ENCODE measurements at regions not wholly inside any gene's neighbourhood (a gene's known extent, or its start where the extent isn't known, plus 50 kb on each side); places are given as distances from the start of the nearest gene placed in this dataset.
"Not testable (repeated sequence)": the region's sequence is repeated elsewhere in the genome, so short reads cannot be mapped to it uniquely, and the experiment has no call there.

DNA sequence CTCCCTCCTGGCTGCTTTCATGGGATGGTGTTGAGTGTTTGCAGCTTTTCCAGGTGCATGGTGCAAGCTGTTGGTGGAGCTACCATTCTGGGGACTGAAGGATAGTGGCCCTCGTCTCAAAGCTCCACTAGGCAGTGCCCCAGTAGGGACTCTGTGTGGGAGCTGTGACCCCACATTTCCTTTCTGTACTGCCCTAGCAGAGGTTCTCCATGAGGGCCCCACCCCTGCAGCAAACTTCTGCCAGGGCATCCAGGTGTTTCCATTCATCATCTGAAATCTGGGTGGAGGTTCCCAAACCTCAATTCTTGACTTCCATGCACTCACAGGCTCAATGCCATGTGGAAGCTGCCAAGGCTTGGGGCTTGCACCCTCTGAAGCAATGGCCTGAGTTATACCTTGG is 72.7 kb upstream of the S1PR3 start:
- not testable (repeated sequence) for ATAC-seq, H3K4me3 Mint-ChIP-seq, H3K27ac Mint-ChIP-seq, H3K36me3 Mint-ChIP-seq, H3K27me3 Mint-ChIP-seq
- Mint-ChIP-seq H3K4me1 (peaks cover 15% of the 10 kb centered on the region), H3K9me3 (peaks cover 12% of the 10 kb centered on the region)

DNA sequence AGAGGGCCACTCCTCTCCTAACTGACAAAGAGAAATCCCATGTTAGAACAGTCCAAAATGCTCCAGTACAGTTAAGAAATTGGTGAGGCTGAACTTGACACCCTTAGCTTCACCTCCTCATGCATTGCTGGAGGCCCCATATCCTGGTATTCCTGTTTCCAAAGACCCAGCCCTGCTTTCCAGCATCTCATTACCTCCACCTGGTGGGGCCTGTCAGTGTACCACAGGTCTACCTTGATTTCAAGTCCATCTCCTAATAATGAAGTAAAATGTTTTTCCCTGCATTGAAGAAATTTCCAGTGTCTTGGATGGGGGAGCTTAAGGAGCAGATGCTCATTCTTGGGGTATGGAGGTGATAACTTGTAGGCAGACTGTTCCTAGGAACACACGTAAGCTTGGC is 70.6 kb upstream of the S1PR3 start:
- no peaks in the 10 kb centered on the region for H3K36me3 Mint-ChIP-seq
- no peak for ATAC-seq
- peaks cover 3% of the 10 kb centered on the region for H3K27me3 Mint-ChIP-seq
- no peak overlapping the region for H3K27ac Mint-ChIP-seq
- peaks cover 12% of the 10 kb centered on the region for H3K9me3 Mint-ChIP-seq
- H3K4me1 Mint-ChIP-seq: peaks cover 15% of the 10 kb centered on the region
- no peak overlapping the region for H3K4me3 Mint-ChIP-seq

- Mint-ChIP-seq H3K36me3 (no peaks in the 10 kb centered on the region), H3K9me3 (peaks cover 9% of the 10 kb centered on the region), H3K4me3 (no peak overlapping the region), H3K27me3 (peaks cover 8% of the 10 kb centered on the region), H3K4me1 (peaks cover 15% of the 10 kb centered on the region), H3K27ac (no peak overlapping the region)
- peak; percentile 62 for ATAC-seq
These were observed 69.2 kb upstream of the S1PR3 start for GRCh38 chr9:88922091-88922490.

DNA sequence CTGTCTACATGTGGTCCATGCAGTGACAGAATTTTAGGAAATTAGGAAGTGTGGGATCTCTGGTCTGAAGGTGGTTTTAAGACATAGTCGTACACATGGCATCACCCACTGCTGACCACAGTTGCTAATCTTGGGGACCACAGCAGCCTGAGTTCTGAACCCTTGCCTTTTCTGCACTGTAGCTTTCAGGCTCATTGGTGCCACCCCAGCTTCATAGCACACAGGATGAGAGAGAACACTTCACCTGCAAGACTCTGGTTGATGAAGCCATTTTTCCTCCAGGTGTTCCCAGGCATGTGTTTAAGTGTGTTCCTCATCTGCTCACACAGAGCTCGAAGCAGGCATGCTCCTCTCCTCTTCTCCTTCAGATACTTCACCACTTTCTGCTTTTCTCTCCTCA is 68.2 kb upstream of the S1PR3 start:
- Mint-ChIP-seq H3K9me3 (peaks cover 7% of the 10 kb centered on the region), H3K27me3 (peaks cover 8% of the 10 kb centered on the region), H3K4me1 (peaks cover 21% of the 10 kb centered on the region), H3K27ac (no peak overlapping the region), H3K4me3 (no peak overlapping the region), H3K36me3 (no peaks in the 10 kb centered on the region)
- no peak for ATAC-seq

DNA sequence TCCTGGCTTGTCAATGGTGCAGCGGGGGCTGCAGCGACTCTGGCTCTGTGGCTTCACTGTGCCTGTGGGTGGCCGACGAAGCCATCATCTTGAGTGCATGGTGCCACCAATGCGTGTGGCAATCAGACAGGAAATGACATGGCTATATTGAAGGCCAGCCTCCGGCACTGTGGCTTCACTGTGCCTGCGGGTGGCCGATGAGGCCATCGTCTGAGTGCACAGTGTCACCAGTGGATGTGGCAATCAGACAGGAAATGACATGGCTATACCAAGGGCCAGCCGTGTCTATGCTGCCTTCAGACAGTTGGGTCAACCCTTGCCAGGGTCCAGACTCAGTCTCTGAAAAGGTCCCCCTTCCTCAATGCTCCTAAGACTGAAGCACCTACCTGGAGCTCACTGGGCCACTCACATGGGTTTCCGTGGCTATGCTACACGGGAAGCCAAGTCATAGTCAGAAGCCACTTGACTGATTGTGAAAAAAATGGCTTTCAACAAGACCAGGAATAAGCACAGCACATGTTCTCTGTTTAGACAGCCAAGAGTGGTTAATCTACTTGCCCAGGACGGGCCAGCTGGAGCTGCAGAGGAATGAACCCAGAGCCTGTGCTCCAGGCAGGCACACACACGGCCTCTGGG is 67.5 kb upstream of the S1PR3 start:
- Mint-ChIP-seq H3K9me3 (peaks cover 6% of the 10 kb centered on the region), H3K27ac (no peak overlapping the region), H3K4me1 (peaks cover 21% of the 10 kb centered on the region), H3K4me3 (no peak overlapping the region), H3K27me3 (peaks cover 8% of the 10 kb centered on the region), H3K36me3 (no peaks in the 10 kb centered on the region)
- ATAC-seq: no peak

- no peaks in the 10 kb centered on the region for H3K9me3 Mint-ChIP-seq
- H3K4me1 Mint-ChIP-seq: peaks cover 21% of the 10 kb centered on the region
- no peak overlapping the region for H3K4me3 Mint-ChIP-seq
- H3K27ac Mint-ChIP-seq: no peak overlapping the region
- no peaks in the 10 kb centered on the region for H3K36me3 Mint-ChIP-seq
- ATAC-seq: no peak
- H3K27me3 Mint-ChIP-seq: peaks cover 8% of the 10 kb centered on the region
These were observed 65.8 kb upstream of the S1PR3 start for GRCh38 chr9:88925481-88925880.

DNA sequence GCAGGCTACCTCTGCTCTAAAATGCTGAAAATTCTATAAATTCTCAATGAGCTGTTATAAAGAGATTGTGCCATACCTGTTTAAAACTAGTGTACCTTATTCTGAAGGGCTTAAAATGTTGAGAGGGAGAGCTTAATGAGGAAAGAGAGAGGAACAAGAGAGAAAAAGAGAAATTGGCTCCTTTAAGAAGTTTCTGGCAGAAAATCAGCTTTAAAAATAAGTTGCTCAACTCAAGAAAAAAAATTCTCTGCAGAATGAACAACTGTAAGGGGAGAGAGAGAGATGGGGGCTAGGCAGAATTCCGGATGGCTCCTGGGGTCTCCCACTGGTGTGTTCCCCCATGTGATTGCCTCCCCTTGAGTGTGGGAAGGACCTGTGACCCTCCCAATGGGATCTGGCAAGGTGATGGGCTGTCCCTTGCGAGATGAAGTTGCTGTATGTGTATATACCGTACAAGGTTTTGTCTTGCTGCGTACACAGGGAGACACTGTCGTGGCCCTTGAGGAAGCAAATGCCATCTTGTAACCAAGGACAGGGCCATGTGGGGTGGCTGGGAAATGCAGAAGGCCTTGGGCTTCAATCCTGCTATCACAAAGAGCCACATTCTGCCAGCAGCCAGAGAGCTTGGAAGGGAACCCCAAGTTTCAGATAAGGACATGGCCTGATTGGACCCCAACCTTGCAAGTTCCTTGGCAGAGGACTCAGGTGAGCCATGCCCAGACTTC is 64.3 kb upstream of the S1PR3 start:
- Mint-ChIP-seq H3K27ac (no peak overlapping the region), H3K36me3 (no peaks in the 10 kb centered on the region), H3K4me1 (peaks cover 18% of the 10 kb centered on the region), H3K9me3 (peaks cover 4% of the 10 kb centered on the region), H3K4me3 (no peak overlapping the region), H3K27me3 (peaks cover 8% of the 10 kb centered on the region)
- no peak for ATAC-seq

GRCh38 chr9:88927510-88927909 is 63.8 kb upstream of the S1PR3 start:
- Mint-ChIP-seq H3K27ac (no peak overlapping the region), H3K4me3 (no peak overlapping the region), H3K9me3 (peaks cover 6% of the 10 kb centered on the region), H3K27me3 (peaks cover 8% of the 10 kb centered on the region), H3K36me3 (no peaks in the 10 kb centered on the region), H3K4me1 (peaks cover 12% of the 10 kb centered on the region)
- peak; percentile 69 for ATAC-seq

- Mint-ChIP-seq H3K36me3 (no peaks in the 10 kb centered on the region), H3K9me3 (peaks cover 6% of the 10 kb centered on the region), H3K4me1 (peaks cover 6% of the 10 kb centered on the region), H3K27me3 (peaks cover 17% of the 10 kb centered on the region), H3K27ac (no peak overlapping the region), H3K4me3 (no peak overlapping the region)
- ATAC-seq: no peak
These were observed 60.6 kb upstream of the S1PR3 start for GRCh38 chr9:88930716-88931115.

DNA sequence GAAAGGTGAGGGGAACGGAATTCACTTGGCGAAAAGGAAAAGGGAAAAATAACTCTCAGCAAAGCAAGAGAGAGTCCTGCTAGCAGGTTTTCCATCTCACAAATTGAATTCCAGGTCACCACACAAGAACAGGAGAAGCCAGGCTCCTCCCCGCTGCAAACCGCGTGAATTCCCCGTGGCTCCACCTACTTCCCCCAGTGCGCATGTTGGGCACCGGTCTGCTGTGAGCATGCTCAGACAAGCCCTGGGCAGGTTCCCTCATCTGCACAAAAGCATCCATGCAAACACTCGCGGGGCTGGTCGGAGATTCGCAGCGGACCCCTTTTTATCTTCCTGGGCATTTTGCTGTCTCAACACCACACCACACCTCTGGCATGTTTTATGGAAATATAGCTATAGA is 58.5 kb upstream of the S1PR3 start:
- Mint-ChIP-seq H3K4me1 (peaks cover under 1% of the 10 kb centered on the region), H3K4me3 (no peak overlapping the region), H3K9me3 (peaks cover 6% of the 10 kb centered on the region), H3K27me3 (peaks cover 13% of the 10 kb centered on the region), H3K27ac (no peak overlapping the region), H3K36me3 (no peaks in the 10 kb centered on the region)
- ATAC-seq: no peak

DNA sequence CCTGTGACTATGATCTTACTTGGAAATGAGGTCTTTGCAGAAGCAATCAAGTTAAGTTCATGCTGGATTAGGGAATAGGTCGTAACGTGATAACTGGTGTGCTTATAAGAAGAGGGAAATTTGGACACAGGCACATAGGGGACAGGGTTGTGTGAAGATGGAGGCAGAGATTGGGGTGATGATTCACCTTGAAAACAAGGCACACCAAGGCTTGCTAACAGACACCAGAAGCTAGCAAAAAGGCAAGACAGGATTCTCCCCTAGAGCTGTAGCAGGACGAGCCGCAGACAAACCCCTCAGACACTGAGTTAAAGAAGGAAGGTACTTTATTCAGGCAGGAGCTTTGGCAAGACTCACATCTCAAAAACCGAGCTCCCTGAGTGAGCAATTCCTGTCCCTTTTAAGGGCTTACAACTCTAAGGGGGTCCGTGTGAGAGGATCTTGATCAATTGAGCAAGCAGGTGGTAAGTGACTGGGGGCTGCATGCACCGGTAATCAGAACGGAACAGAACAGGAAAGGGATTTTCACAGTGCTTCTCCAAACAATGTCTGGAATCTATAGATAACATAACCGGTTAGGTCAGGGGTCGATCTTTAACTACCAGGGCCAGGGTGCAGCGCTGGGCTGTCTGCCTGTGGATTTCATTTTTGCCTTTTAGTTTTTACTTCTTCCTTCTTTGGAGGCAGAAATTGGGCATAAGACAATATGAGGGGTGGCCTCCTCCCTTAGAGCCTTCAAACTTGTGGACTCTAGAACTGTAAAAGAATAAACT is 57.5 kb upstream of the S1PR3 start:
- H3K4me3 Mint-ChIP-seq: no peak overlapping the region
- no peaks in the 10 kb centered on the region for H3K36me3 Mint-ChIP-seq
- H3K27ac Mint-ChIP-seq: no peak overlapping the region
- peaks cover 6% of the 10 kb centered on the region for H3K9me3 Mint-ChIP-seq
- peaks cover 13% of the 10 kb centered on the region for H3K27me3 Mint-ChIP-seq
- ATAC-seq: no peak
- no peaks in the 10 kb centered on the region for H3K4me1 Mint-ChIP-seq

DNA sequence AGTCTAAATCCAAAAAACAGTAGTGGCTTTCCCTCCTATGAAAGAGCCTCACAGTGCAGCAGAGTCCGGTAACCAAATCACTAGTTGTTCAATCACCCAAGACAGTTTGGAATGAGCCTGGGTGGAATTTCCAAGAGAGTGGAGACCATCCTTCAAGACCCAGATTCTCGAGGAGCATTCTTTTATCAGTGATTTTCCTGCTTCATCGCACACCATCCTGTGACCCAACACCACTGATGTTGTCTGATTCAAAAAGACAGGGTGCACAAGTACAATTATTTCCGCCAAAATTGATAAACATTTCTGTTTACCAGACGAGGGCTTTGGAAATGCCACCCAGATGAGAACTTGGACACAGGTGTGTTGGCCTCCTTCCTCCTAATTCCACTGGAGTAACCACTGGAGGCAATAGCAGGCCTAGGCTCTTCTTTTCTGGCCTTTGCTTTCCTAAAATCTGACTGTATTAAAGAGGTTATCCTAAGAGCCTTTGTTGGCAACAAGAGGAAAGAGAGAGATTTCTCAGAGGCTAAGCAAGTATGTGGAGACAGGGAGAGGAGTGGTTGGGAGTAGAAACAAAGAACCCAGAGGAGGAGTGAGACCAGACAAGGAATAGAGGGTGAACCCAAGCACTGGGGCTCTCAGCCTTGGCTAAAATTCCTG is 56.3 kb upstream of the S1PR3 start:
- Mint-ChIP-seq H3K4me1 (no peaks in the 10 kb centered on the region), H3K27me3 (peaks cover 13% of the 10 kb centered on the region), H3K9me3 (peaks cover 6% of the 10 kb centered on the region), H3K4me3 (no peak overlapping the region), H3K27ac (no peak overlapping the region), H3K36me3 (no peaks in the 10 kb centered on the region)
- no peak for ATAC-seq

- Mint-ChIP-seq H3K27me3 (peaks cover 13% of the 10 kb centered on the region), H3K36me3 (no peaks in the 10 kb centered on the region), H3K4me1 (no peaks in the 10 kb centered on the region), H3K4me3 (no peak overlapping the region), H3K9me3 (peaks cover 2% of the 10 kb centered on the region), H3K27ac (no peak overlapping the region)
- ATAC-seq: no peak
These were observed 55.1 kb upstream of the S1PR3 start for GRCh38 chr9:88936132-88936531.

DNA sequence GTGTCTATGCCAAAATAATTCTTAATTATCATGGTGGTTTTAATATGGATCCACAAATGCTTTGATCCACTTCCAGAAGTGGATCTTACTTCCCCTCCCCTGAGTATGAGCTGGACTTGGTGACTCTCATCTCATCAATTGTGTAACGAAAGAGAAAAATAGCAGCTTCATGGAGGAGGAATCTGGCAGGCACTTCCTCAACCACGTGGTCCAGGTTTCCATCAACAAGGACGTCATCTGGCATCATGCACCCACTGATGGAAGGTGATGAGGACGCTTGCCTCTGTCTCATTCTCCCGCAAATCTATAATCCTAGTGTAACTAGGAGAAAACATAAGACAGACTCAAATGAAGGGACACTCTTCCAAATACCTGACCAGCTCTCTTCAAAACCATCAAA is 54.6 kb upstream of the S1PR3 start:
- Mint-ChIP-seq H3K27ac (no peak overlapping the region), H3K27me3 (peaks cover 13% of the 10 kb centered on the region), H3K36me3 (no peaks in the 10 kb centered on the region), H3K9me3 (peaks cover 2% of the 10 kb centered on the region), H3K4me3 (no peak overlapping the region), H3K4me1 (no peaks in the 10 kb centered on the region)
- no peak for ATAC-seq

- Mint-ChIP-seq H3K9me3 (peaks cover under 1% of the 10 kb centered on the region), H3K27me3 (peaks cover 13% of the 10 kb centered on the region), H3K36me3 (no peaks in the 10 kb centered on the region), H3K4me1 (no peaks in the 10 kb centered on the region), H3K27ac (no peak overlapping the region), H3K4me3 (no peak overlapping the region)
- ATAC-seq: no peak
These were observed 54.0 kb upstream of the S1PR3 start for GRCh38 chr9:88937248-88937647.

Data from stimulated activated memory B cell treated with anti-CD40 and anti-IgM and Interleukin-4, amounts not matched to agents 10 μg/mL and 1 μg/mL and 100 μg/mL, for 72 hours (primary cell).